ENCODE measurements at regions not wholly inside any gene's neighbourhood (a gene's known extent, or its start where the extent isn't known, plus 50 kb on each side); places are given as distances from the start of the nearest gene placed in this dataset.

DNA sequence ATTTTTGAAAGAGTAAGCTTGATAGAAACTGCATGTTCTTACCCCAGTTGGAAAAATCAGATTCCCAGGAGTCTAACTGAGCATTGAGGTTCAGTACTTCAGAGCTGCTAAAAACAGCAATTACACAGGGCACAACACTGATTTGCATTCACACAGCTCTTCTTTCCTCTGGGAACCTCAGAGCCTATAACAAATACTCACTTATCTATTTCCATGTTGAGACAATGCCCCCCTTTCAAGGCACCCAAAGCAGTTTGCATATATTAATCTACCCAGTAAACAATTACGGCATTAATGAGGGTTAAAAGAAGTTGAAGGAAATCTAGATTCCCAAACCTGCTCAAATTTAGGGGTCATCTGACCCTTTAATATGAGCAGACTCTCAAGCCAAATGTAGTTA lies 126.9 kb upstream of the SLC35F3 start:
- no peak for TF ChIP-seq POLR2A (IDR thresholded peaks at IDR 0.05)
- TF ChIP-seq, protein P1, sequence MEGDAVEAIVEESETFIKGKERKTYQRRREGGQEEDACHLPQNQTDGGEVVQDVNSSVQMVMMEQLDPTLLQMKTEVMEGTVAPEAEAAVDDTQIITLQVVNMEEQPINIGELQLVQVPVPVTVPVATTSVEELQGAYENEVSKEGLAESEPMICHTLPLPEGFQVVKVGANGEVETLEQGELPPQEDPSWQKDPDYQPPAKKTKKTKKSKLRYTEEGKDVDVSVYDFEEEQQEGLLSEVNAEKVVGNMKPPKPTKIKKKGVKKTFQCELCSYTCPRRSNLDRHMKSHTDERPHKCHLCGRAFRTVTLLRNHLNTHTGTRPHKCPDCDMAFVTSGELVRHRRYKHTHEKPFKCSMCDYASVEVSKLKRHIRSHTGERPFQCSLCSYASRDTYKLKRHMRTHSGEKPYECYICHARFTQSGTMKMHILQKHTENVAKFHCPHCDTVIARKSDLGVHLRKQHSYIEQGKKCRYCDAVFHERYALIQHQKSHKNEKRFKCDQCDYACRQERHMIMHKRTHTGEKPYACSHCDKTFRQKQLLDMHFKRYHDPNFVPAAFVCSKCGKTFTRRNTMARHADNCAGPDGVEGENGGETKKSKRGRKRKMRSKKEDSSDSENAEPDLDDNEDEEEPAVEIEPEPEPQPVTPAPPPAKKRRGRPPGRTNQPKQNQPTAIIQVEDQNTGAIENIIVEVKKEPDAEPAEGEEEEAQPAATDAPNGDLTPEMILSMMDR (IDR thresholded peaks at IDR 0.05) = no peak
